ENCODE measurements at regions not wholly inside any gene's neighbourhood (a gene's known extent, or its start where the extent isn't known, plus 50 kb on each side); places are given as distances from the start of the nearest gene placed in this dataset.

GRCh38 chr1:91148641-91149069, 126.8 kb upstream of the ZNF644 start (continued):
- no peak for TF ChIP-seq CBX5 (IDR thresholded peaks at IDR 0.05; ENCODE audit: low read depth, low read length)
- peak; percentile 39; the same call in 1 of the 2 replicates for TF ChIP-seq USF2 (IDR thresholded peaks at IDR 0.05; ENCODE audit: low read length)
- TF ChIP-seq SUZ12 (IDR thresholded peaks at IDR 0.05; ENCODE audit: low read length) = no peak

Data from H1 (cell line).